ENCODE measurements at regions not wholly inside any gene's neighbourhood (a gene's known extent, or its start where the extent isn't known, plus 50 kb on each side); places are given as distances from the start of the nearest gene placed in this dataset.
"Not testable (repeated sequence)": the region's sequence is repeated elsewhere in the genome, so short reads cannot be mapped to it uniquely, and the experiment has no call there.

DNA sequence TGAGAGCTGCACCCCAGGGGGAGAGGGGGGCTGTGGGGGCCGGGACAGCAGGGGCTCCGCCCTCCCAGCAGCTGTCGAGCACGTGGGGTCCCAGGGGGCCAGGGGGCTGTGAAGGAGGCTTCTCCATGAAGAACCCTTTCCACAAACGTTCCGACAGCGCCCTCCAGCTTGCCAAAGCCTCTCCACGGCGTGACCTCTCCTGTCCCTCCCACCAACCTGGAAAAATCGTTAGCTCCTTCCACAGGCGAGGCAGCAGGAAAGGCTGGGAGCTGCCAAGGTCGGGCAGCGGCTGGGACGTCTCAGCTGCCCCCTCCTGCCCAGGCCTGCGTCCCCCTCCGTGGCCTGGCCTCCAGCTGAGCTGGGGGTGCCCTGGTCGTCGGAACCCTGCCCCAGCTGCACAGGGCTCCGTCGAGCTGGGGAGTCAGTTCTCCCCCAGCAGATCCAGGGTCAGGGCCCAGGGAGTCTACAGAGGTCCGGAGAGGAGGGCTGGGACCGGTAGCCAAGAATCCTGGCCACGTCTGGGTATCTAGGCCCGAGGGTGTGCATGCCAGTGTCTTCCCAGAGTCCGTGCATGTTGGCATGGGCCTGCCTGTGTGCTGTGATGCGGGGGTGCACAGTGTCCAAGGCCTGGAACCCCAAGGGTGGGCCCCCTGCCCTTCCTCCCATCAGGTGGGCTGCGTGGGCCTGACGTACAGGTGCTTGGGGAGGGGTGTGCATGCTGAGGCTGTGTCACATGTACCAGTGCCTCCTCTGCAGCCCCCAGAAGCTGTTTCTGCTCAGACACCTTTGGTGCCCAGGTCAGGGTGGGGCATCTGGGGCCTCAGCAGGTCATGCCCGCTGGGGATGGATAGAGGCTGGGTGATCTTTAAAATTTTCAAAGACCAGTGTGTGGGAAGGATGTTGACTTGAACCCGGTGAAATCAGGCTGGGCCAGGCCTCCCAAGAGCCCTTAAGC, 66.5 kb downstream of the UNCX start:
- no peak for ATAC-seq
- intact Hi-C loops (cut with micrococcal nuclease) = no loop called here

DNA sequence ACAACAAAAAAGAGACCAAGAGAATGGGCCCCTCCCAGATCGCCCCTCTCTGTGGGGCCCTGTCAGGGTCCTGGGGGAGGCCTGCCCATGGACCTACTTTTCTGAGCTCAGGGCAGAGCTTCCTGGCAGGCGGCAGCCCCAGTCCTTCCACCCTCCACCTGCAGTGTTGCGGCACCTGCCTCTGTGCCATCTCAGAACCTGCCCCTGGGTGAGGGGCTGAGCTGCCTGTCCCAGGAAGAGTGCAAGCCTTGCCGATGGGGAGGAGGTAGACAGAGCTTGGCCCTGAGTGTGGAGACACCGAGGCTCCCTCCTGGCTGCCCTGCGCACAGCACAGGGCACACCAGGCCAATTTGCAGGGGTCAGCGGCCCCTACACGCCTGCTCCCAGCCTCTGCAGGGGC, 67.5 kb downstream of the UNCX start:
- intact Hi-C loops (cut with micrococcal nuclease) = no loop called here
- ATAC-seq (no peak), DNase-seq (peak; percentile 18)

More for the DNA sequence above, 66.5 kb downstream of the UNCX start:
- peak; percentile 7 for DNase-seq

DNA sequence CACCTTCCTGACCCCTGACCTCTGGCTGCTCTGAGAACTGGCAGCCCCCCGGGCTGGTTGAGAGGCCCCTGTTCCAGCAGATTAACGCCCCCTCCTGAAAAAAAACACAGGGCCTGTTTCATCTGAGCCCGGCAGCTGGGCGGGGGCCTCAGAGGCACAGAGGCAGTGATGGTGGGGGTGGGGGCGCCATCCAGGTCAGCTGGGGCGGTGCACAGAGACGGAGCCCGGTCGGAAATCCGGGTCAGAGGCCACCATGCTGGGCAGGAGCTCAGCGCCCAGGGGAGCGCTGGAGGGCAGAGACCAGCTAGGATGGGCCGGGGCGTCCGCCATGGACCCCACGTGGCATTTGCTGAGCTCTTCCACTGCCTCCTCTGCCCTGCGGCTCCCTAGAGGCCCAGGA, 68.0 kb downstream of the UNCX start:
- ATAC-seq (no peak), DNase-seq (peak; percentile 19)
- intact Hi-C loops (cut with micrococcal nuclease) = no loop called here

DNA sequence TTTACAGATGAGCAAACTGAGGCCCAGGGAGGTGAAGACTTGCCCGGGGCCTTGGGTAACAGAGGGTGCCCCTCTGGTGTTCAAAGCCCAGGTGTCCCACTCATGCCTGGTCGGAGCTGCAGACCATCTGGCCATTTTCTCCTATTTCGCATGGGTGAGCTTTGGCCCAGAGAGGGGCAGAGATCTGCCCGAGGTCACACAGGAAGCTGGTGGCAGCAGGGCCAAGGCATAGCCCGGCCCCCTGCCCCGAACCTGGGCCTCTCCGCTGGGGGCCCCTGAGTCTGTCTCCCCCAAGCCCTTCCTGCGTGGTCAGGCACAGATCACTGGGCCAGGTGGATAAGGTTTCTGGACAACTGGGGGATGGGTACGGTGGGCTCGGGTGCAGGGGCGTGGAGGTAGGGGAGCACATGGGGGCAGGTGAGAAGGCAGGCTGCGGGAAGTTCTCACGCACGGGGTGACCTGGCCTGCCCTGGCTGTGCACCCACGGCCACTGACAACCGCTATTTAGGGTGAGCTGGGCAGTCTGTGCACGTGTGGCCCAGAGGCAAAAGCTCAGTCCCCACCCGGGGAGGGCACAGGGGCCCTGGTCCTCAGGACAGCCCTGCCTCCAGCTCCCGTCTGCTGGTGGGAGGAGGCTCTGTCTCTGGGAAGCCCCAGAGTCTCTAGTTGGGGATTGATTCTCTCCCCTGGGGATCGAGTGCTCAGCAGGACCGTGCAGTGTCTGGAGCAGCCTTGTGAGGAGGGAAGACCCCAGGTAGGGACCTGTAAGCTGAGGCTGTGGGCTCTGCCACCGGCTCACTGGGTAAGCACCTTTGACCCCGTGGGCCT, 68.6 kb downstream of the UNCX start:
- DNase-seq (peak; percentile 16), ATAC-seq (no peak)

DNA sequence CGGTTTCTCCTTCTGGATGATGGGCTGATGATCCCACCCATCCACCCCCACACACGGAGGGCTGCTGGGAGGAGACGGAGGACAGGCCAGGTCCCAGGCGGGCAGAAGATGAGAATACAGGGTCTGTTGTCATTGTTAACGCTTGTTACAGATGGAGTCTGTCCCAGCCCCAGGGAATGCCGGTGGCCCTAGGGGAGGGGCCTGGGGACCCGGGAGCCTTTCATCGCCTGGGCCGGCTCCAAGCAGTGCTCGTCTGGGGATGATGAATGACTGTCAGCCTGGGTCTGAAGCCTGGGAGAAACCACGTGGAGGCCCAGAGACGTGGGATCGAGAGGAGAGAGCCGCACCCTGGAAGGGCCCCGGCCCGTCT, 69.2 kb downstream of the UNCX start:
- DNase-seq = peak; percentile 13
- intact Hi-C loops (cut with micrococcal nuclease) = no loop called here
- ATAC-seq = no peak

More for the DNA sequence above, 68.6 kb downstream of the UNCX start:
- intact Hi-C loops (cut with micrococcal nuclease) = no loop called here

DNA sequence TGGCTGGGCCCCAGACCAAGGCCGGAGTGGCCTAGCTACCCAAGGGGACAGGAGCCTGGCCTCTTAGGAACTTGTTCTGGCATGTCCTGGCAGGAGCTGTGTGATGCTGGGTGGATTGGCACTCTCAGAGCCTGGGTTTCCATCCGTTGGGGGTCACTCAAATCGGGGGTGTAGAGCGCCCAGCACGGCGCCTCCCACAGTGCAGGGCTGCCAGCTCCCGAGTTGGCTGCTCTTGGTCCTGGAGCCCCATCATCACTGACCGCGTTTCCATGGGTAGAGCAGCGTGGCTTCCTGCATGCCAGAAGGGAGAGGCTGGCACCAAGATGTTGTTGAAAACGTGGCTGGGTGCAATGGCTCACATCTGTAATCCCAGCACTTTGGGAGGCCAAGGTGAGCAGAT, 70.3 kb downstream of the UNCX start:
- no peak for ATAC-seq
- DNase-seq = peak; percentile 19
- intact Hi-C loops (cut with micrococcal nuclease) = no loop called here

DNA sequence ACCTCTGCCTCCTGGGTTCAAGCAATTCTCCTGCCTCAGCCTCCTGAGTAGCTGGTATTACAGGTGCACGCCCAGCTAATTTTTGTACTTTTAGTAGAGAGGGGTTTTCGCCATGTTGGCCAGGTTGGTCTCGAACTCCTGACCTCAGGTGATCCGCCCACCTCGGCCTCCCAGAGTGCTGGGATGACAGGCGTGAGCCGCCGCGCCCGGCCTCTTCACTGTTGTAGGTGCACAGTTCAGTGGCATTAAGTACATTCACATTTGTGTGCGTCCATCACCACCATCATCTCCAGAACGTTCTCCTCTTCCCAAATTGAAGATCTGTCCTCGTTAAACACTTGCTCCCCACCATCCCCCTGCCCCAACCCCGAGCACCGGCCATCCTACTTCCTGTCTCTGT, 71.3 kb downstream of the UNCX start:
- DNase-seq = peak; percentile 8
- ATAC-seq; intact Hi-C loops (cut with micrococcal nuclease): not testable (repeated sequence)

DNA sequence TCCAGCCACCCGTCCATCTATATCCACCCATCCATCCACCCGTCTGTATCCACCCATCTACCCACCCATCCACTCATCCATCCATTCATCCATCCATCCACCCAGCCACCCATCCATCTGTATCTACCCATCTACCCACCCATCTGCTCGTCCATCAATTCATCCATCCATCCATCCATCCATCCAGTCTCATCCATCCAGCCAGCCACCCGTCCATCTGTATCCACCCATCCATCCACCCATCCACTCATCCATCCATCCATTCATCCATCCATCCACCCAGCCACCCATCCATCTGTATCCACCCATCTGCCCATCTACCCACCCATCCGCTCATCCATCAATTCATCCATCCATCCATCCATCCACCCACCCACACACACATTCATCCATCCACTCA, 73.2 kb downstream of the UNCX start:
- DNase-seq (no peak), ATAC-seq (no peak)
- intact Hi-C loops (cut with micrococcal nuclease) = no loop called here

DNA sequence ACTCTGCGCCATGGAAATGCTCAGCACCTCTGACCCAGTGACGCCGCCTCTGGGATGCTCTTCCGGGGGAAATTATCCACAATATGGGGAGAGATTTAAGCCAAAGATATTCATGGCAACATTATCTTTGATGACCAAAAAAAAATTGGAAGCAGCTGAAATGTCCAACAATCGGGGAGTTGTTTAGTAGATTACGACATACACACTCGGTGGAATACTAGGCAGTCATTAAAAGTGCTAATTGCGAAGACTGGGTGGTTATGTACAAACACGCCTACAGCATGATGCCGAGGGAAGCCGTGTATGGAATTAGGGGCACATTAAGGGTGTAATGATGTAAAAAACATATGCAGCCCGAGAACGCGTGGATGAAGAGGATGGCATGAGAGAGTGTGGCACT, 75.2 kb downstream of the UNCX start:
- DNase-seq (no peak), ATAC-seq (no peak)
- intact Hi-C loops (cut with micrococcal nuclease) = no loop called here

DNA sequence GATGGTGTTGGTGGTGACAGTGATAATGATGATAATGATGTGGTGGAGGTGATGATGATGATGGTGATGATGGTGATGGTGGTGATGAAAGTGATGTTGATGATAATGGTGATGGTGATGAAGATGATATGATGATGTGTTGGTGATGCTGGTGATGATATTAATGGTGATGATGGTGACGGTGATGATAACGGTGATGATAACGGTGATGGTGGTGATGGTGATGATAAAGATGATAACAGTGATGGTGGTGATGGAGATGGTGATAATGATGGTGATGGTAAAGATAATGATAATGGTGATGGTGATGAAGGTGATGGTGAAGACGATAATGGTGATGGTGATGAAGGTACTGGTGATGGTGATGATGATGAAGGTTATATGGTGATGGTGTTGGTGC, 76.6 kb downstream of the UNCX start:
- no peak for ATAC-seq
- intact Hi-C loops (cut with micrococcal nuclease) = no loop called here
- no peak for DNase-seq

DNA sequence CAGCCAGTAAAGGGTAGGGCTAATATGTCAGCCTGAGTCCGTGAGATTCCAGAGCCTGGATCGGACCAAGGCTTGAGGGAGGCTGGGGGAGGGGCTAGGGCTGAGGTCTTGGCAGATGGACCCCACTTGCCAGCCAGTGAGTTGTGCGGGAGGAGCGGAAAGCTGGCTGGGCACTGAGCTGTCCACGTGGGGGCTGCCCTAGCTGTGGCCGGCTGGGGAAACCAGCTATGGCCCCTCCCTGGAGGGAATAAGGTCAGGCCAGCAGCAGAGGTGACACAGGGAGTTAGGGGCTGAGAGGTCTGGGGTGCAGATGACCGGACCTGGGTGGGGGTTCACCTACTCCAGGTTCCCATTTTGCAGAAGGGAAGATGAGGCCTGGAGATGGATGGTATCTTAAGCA, 77.3 kb downstream of the UNCX start:
- ATAC-seq (no peak), DNase-seq (no peak)
- intact Hi-C loops (cut with micrococcal nuclease) = no loop called here

DNA sequence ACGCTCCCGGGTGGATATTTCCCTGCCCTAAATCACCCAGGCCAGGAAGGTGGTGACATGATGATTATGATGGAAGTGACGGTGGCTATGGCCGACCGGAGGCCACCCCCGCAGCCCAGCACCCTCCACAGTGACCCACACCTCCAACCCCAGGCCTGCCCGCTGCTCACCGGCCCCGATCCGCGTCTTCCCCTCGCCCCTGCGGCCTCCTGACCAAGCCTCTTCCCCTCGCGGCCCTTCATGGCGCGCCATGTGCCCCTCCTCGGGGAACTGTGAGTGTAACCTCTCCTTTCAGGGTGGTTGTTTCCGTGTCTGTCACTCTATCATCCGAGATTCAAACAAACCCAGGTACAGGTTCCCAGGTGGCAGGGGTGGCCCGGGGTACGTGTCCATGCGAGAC, 78.3 kb downstream of the UNCX start:
- DNase-seq (no peak), ATAC-seq (no peak)
- intact Hi-C loops (cut with micrococcal nuclease) = no loop called here

DNA sequence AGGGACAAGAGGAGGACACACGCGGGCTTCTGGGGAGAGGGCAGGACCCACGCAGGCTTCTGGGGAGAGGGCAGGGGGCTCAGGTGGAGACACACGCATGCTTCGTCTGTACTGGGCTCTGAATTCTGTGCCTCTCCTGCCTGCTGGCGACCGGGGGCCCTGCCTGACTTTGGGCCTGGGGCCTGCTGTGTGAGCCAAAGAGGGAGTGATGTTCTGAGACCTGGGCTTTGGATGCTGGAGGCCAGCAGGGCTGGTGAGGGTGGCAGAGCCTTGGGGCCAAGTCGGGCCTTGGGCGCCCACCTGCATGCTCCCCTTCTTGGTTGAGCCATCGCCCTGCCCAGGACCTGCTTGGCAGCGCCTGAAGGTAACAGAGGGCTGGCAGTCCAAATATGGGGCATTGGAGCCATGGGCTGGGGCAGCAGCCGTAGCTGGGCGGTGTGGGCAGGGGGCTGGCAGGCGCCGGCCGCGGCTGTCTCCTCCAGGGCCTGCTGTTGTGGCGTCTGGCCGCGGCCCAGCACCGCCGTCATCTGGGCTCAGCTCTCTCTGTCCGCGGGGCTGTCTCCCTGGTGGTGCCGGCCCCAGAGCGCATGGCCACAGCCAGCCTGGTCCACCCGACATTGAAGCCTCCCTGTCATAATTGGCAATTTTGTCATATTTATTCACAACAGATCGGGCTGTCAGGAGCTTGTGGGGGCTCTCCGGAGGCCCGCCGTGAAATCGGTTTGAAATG, 78.9 kb downstream of the UNCX start:
- intact Hi-C loops (cut with micrococcal nuclease) = no loop called here
- ATAC-seq (no peak), DNase-seq (no peak)

DNA sequence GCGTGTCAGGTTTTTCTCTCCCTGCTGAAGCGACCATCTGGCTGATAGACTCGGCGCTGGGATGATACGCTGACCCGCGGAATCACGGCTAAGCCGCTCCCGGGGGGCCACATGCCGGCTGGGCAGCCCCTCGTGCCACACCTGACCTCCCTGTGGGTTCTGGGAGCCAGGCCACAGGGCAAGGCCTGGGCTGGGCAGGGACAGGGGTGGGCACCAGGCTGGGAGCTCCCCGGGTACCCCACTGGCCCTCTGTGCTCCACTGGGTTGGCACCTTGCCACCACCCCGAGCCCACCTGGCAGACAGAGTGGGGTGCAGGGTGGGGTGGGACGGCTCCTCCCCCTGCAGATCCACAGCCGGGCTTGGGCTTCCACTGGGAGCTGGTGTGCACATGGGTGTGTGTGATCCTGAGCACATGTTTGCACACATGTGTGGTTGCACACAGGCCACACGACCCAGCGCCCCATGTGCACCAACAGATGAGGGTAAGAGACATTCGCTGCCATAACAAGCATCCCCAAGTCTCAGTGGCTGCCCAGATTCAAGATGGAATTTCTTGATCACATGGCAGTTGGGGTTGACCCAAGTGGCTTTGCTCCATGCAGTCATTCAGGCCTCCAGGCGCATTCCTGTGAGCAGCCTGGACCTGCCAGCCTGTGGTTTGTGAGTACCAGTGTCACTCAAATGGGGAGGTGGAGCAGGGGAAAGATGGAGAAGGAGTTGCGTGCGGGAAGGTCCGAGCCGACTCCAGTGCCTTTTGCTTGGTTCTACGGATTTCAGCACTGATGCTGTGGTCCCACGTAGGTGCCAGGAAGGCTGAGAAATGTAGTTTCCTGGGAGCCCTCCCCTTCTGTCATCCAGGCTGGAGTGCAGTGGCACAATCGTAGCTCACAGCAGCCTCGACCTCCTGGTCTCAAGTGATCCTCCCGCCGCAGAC, 79.7 kb downstream of the UNCX start:
- no peak for DNase-seq
- no peak for ATAC-seq
- intact Hi-C loops (cut with micrococcal nuclease) = no loop called here

DNA sequence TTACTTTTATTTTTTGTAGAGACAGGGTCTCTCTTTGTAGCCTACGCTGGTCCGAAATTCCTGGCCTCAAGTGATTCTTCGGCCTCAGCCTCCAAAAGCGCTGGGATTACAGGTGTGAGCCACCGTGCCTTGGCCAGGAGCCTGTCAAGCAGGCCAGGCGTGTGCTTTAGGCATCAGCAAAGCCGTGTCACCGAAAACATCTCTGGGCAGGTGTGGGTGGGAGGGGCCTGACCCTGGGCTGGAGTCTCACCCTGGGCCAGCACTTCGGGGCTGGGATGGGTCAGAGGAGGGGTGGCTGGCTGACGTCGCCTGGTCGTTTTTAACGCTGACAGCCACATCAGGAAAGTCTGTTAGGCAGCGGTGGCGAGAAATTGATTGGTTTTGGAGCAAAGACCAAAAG, 80.9 kb downstream of the UNCX start:
- ATAC-seq (no peak), DNase-seq (no peak)
- intact Hi-C loops (cut with micrococcal nuclease) = no loop called here

DNA sequence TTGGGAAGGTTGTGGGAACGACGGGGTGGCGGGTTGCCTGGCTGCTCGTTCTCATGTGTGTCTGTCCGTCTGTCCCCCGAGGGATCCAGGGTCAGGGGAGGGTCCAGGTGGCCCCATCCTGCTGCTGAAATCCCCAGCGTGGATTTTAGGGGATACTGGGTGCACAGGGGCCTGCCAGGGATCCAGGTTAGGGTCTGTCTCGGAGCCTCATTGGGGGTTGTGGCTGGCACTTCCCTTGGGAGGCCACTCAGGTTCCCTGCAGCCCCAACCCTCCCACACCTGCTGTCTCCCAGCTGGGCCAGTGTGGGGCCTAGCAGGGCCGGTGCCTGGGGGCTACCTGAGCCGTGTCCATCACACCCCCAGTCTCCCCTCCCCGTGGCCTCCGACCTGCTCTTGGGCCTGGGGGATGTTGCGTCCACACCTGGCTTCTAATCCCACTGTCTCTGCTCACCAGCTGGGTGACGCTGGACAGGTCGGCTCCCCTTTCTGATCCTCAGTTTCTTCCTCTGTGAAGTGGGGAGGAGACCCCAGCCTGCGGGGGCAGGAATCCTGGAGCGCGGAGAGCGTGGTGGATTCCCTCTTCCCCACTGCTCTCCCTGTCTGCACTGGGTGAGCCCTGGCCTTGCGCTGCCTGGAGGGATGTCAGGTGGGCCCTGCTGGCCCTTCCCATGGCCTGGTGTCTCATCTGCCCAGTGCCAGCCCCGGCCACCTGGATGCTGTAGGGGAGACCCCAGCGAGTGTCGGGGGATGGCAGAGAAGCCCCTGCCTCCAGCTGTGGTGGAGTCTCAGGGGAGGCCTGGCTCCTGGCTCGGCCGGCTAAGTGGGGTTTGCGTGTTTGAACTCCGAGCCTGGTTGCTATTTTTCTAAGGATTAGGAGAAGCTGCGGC, 81.6 kb downstream of the UNCX start:
- no peak for DNase-seq
- no peak for ATAC-seq
- intact Hi-C loops (cut with micrococcal nuclease) = no loop called here

DNA sequence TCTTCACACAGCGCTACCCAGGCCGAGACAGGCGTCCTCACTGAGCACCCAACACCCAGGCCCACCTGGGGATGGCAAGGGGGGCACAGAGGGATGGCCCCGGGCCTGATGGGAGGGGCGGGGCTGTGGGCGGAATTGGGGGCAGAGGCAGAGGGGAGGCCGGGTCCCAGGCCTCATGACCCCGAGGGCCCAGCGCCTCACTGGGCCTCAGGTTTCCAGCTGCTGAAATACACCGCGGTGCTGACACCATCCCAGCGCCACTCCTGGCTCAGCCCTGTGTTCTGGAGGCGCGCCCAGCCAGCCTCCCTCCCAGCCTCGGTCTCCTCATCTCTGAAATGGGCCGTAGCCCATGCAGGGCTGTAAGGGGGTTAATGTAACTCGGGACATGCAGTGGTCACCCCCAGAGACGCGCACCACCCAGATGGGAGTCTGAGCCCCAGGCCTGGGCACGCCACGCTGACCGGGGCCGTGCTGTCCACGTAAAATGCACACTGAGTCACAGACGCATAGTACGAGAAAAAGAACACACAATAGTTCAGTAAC, 82.3 kb downstream of the UNCX start:
- DNase-seq = no peak
- ATAC-seq = no peak
- intact Hi-C loops (cut with micrococcal nuclease) = no loop called here

DNA sequence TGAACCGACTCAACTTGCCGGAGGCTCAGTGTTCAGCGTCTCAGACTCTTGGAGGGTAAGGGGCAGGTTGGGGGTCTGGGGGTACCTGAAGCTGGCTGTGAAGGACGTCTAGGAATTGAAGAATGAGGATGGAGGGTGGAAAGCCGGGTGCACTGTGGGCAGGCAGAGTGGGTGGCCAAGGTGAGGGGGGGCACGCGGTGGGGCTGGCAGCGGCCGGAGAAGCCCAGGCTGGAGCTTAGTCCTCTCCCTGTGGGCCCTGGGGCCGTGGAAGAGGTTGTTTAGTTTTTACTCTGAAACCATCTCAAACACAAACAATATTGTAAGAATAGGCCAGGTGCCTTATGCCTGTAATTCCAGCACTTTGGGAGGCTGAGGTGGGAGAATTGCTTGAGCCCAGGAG, 83.4 kb downstream of the UNCX start:
- ATAC-seq (no peak), DNase-seq (no peak)
- intact Hi-C loops (cut with micrococcal nuclease) = no loop called here
